Fibroblast of upper back skin (primary cell): ENCODE measurements at regions not wholly inside any gene's neighbourhood (a gene's known extent, or its start where the extent isn't known, plus 50 kb on each side); places are given as distances from the start of the nearest gene placed in this dataset.
A peak's percentile ranks its signal among the peaks of the same experiment; 100 is the strongest.
"Not testable (repeated sequence)": the region's sequence is repeated elsewhere in the genome, so short reads cannot be mapped to it uniquely, and the experiment has no call there.

Experiments used
- DNase-seq: peaks from one replicate; pipeline ENCODE4 v3.0.0-alpha.2; 2013

GRCh38 chr7:66505009-66505408, 123.7 kb upstream of the KCTD7 start:
- no peak for DNase-seq

- DNase-seq, result no peak
Observed at GRCh38 chr7:66505531-66506451, 122.9 kb upstream of the KCTD7 start.

GRCh38 chr7:66506703-66507102, 122.0 kb upstream of the KCTD7 start:
- peak; percentile 18 for DNase-seq

- no peak for DNase-seq
Observed at GRCh38 chr7:66507764-66508296, 120.9 kb upstream of the KCTD7 start.

GRCh38 chr7:66508431-66508830, 120.2 kb upstream of the KCTD7 start:
- DNase-seq, result no peak

GRCh38 chr7:66514050-66514449, 114.6 kb upstream of the KCTD7 start:
- DNase-seq, result no peak

GRCh38 chr7:66517212-66517909, 111.3 kb upstream of the KCTD7 start:
- DNase-seq, result no peak

- no peak for DNase-seq
Observed at GRCh38 chr7:66518151-66518691, 110.5 kb upstream of the KCTD7 start.

- DNase-seq, result no peak
Observed at GRCh38 chr7:66521675-66522074, 107.0 kb upstream of the KCTD7 start.

- no peak for DNase-seq
Observed at GRCh38 chr7:66522518-66522917, 106.2 kb upstream of the KCTD7 start.

- DNase-seq, result no peak
Observed at GRCh38 chr7:66523409-66523808, 105.3 kb upstream of the KCTD7 start.

- no peak for DNase-seq
Observed at GRCh38 chr7:66524738-66525137, 103.9 kb upstream of the KCTD7 start.

- DNase-seq, result not testable (repeated sequence)
Observed at GRCh38 chr7:66526782-66527181, 101.9 kb upstream of the KCTD7 start.

GRCh38 chr7:66528652-66529051, 100.0 kb upstream of the KCTD7 start:
- no peak for DNase-seq

- no peak for DNase-seq
Observed at GRCh38 chr7:66529883-66530610, 98.6 kb upstream of the KCTD7 start.

- no peak for DNase-seq
Observed at GRCh38 chr7:66535414-66536329, 93.0 kb upstream of the KCTD7 start.

- no peak for DNase-seq
Observed at GRCh38 chr7:66537380-66537779, 91.3 kb upstream of the KCTD7 start.

GRCh38 chr7:66537876-66538275, 90.8 kb upstream of the KCTD7 start:
- DNase-seq, result no peak

GRCh38 chr7:66539264-66539623, 89.4 kb upstream of the KCTD7 start:
- DNase-seq, result no peak

- DNase-seq, result no peak
Observed at GRCh38 chr7:66539902-66540375, 88.7 kb upstream of the KCTD7 start.

GRCh38 chr7:66542049-66542448, 86.6 kb upstream of the KCTD7 start:
- DNase-seq, result no peak
